ENCODE measurements at regions not wholly inside any gene's neighbourhood (a gene's known extent, or its start where the extent isn't known, plus 50 kb on each side); places are given as distances from the start of the nearest gene placed in this dataset.

GRCh38 chr9:17894501-17895160 is 315.8 kb downstream of the SH3GL2 start:
- no peak for DNase-seq (ENCODE audit: low spot score)

DNA sequence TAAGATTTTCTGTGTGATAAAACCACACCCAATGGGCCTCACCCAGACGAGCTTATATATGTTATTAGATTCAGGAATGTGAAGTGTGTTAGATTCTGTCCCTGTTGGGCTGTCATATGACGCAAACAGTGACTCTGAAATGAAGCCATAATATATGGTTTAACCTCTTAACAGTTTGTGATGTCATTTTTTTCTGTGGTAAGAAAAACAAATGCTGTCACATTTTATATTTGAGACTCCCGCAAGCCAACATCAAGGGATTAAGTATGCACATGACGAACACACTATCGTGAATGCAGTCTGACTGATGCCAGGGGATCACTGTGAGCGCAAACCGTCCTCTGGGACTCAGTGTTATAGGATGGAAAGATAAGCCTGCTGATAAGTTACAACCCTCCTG is 321.7 kb downstream of the SH3GL2 start:
- no peak for DNase-seq (ENCODE audit: low spot score)

DNA sequence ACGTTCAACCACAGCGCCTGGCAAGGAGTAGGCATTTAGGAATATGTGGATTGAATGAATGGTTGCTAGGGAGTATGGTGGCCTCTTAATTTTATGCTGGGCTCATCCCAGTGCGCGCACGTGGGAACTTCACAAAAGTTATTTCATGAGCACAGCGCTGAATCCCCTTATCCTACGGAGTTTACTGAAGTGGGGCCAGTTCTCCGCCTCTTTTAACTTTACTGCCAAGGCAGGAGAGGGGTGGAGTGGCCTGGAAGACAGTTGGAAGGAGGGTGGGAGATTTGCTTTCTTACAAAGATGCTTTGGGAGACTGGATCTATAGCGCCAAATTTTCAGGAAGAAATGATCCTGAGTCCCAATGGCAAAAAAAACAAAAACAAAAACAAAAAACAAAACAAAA is 326.5 kb downstream of the SH3GL2 start:
- no peak for DNase-seq (ENCODE audit: low spot score)

GRCh38 chr9:17905781-17906175 is 326.9 kb downstream of the SH3GL2 start:
- DNase-seq (ENCODE audit: low spot score), result no peak

DNA sequence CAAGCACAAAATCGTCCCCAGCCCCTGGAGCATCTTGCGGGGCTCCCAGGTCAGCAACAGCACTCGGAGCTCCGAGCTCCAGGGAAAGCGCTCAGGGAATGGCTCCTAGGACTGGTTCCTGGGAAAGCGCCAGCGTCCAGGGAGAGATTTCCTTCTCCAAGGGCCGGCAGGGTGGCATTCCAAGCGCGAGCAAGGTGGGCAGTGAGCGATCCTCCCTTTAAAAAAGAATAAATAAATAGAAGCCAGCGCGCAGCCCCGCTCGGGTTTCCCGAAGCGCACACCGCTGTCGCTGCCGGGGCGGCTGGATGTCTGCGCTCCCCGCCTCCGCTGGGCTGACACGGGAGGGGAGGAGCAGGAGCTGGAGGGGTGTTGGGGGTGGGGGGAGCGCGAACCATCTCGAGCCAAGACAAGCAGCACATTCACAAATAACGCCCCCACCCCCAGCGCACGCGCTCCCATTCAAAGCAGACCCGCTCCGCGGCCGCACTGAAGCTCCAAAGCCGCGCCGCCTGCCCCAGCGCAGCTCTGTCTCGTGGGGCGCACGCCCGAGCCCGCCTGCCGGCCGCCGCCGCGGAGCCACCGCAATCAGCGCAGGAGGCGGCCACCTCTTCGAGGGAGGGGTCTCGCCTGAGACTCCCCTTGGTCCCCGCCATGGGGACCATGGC is 327.4 kb downstream of the SH3GL2 start:
- no peak for DNase-seq (ENCODE audit: low spot score)

GRCh38 chr9:17906841-17907778 is 328.2 kb downstream of the SH3GL2 start:
- no peak for DNase-seq (ENCODE audit: low spot score)

DNA sequence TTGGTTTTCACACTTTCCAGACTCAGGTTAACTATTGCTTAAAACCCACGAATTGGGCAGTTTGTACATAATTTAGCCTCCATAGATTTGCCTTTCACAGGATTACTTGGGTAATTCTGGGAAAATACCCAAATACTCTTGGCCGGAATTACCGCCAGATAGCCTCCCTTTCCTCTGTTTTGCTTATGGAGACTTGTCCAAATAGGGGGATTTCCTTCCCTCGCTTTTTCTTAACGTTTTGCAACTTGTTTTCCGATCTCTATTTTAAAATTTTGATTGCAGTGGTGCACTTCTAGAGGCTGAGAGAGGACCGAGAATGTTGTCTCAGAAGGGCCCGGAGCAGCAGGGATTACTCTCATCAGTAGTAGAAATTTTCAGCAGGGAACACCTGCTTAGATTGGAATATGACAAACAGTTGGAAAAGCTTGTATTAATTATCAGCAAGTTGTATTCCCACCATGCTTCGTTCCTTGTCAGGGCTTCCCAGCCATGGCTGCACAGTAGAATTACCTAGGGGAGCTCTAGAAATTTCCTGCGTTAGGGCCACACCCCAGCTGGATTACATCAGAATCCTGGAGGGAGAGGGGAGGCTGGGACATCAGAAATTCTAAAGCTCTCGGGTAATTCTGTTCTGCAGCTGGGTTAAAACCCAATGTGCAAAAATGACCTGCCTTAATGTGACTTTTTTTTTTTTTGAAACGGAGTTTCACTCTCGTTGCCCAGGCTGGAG is 329.1 kb downstream of the SH3GL2 start:
- DNase-seq (ENCODE audit: low spot score), result no peak

- DNase-seq (ENCODE audit: low spot score), result no peak
Observed at GRCh38 chr9:17926246-17926645, 347.4 kb downstream of the SH3GL2 start.

DNA sequence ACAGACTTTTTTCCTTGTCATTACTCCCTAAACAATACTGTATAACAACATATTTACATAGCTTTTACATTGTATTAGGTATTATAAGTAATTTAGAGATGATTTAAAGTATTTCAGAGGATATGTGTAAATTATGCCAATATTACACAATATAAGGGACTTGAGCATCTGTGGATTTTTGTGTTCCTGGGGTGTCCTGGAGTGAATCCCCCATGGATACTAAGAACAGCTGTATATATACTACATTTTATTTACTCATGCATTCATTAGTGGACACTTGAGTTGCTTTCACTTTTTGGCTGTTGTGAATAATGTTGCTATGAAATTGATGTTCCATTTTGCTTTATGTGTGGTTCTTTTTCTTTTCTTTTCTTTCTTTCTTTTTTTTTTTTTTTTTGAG is 348.8 kb downstream of the SH3GL2 start:
- DNase-seq (ENCODE audit: low spot score), result no peak

GRCh38 chr9:17928228-17928627 is 349.4 kb downstream of the SH3GL2 start:
- no peak for DNase-seq (ENCODE audit: low spot score)

- DNase-seq (ENCODE audit: low spot score), result no peak
Observed at GRCh38 chr9:17928768-17929167, 349.9 kb downstream of the SH3GL2 start.

- DNase-seq (ENCODE audit: low spot score), result no peak
Observed at GRCh38 chr9:17929506-17929905, 350.6 kb downstream of the SH3GL2 start.

DNA sequence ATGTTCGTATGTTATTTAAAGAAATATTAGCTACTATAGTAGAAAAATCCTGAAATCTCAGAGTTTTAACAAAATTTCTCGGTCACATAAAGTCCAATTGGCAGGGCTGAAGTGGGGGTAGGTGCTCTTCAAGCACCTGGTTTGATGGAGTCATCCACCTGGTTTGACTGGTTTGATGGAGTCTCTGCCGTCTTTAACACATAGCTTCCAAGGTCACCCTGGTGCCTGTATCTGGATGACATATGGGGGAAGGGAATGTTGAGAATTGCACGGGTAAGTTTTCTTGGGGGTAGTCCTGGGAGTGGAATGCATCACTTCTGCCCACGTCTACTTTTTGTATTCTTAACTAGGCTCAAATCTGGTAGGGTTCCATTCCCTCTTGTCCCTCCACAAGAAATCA is 351.2 kb downstream of the SH3GL2 start:
- DNase-seq (ENCODE audit: low spot score), result no peak

- no peak for DNase-seq (ENCODE audit: low spot score)
Observed at GRCh38 chr9:17936365-17936764, 357.5 kb downstream of the SH3GL2 start.

- no peak for DNase-seq (ENCODE audit: low spot score)
Observed at GRCh38 chr9:17938035-17938655, 359.3 kb downstream of the SH3GL2 start.

- no peak for DNase-seq (ENCODE audit: low spot score)
Observed at GRCh38 chr9:17942498-17942897, 363.6 kb downstream of the SH3GL2 start.

DNA sequence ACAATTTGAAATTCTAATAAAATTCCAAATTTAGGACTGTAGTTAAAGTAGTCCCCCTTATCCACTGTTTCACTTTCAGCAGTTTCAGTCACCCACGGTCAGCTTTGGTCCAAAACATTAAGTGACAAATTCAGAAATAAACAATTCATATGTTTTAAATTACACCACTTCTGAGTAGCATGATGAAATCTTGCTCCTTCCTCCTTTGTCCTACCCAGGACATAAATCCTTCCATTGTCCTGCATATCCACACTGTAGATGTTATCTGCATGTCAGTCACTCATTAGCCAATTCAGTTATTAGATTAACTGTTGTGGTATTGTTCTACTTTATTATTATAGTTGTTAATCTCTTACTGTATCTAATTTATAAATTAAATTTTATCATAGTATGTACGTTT is 376.5 kb downstream of the SH3GL2 start:
- no peak for DNase-seq (ENCODE audit: low spot score)

GRCh38 chr9:17958363-17958762 is 379.5 kb downstream of the SH3GL2 start:
- no peak for DNase-seq (ENCODE audit: low spot score)

DNA sequence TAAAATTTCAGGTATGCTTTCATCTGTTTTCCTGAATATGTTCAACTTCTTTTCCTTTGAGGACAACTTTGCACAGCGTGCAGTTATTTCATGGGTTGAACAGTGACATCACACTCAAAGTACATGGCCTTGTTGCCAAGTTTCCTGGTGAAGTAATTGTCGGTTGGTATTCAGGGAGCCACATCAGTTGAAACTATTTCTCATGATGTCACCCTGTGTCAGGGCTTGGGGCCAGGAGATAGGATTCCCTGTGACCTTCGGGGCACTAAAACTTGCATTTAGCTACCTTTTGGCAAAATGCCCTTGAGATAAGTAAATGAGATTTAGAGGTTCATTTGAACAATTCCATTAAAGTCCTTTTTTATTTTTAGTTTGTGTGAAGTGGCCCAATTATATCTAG is 383.9 kb downstream of the SH3GL2 start:
- no peak for DNase-seq (ENCODE audit: low spot score)

DNA sequence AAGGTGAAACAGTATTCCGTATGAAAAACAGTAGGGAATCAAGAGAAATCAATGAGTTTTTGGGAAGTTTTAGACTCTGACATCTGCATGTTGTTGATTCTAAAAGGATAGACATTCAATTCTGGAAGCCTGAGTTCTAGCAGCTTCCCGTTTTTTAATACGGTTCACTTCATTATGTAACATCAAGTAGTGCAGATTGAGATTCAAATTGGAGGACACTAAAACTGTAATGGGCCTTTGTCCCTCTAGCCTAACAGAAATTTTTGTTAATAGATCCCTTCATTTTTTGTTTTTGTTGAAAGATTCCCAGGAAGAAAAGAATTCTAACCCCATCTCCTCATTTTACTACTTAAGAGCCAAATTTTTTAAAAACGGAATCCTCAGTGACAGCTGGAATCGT is 384.6 kb downstream of the SH3GL2 start:
- DNase-seq (ENCODE audit: low spot score), result no peak

DNA sequence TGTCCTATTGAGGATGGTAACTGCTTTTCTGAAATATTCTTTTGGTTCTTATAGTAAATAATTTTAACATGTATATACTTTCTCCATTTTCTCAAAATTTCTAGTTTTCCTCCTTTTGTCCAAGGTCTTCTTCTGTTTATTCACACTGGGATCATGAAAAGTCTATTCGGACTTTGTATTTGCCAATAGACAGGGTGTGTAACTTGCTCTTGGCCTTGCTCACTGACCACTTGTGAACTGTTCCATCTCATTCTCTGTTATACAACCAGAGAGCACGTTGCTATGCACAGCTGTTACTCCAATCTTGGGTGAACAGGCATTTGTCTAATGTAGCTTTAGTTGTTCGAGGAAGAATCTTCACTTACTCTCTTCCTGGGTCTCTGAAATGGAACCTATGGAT is 388.9 kb downstream of the SH3GL2 start:
- no peak for DNase-seq (ENCODE audit: low spot score)

GRCh38 chr9:17969232-17969631 is 390.4 kb downstream of the SH3GL2 start:
- DNase-seq (ENCODE audit: low spot score), result no peak
